HT-29 (cell line): ENCODE measurements at regions not wholly inside any gene's neighbourhood (a gene's known extent, or its start where the extent isn't known, plus 50 kb on each side); places are given as distances from the start of the nearest gene placed in this dataset.

Experiments
- DNase-seq: peaks from one replicate; pipeline ENCODE4 v3.0.0-alpha.2; 2015; ENCODE audit warnings: low spot score

GRCh38 chr9:17018540-17019196, 116.2 kb upstream of the CNTLN start:
- no peak for DNase-seq

- DNase-seq = no peak
These were observed 116.8 kb upstream of the CNTLN start for GRCh38 chr9:17017931-17018491.

DNA sequence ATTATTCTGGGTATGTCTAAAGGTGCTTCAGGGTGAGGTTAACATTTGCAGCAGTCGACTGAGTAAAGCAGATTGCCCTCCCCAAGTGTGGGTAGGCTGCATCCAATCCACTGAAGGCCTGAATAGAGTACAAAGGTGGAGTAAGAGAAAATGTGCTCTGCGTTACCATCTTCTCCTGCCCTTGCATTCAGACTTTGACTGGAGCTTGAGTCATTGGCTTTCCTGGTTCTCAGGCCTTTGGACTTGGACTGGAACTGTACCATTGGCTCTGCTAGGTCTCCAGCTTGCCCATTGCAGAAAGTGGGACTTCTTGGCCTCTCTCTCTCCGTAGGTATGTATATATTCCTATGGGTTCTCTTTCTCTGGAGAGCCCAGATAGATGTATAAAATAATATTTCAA, 120.9 kb upstream of the CNTLN start:
- no peak for DNase-seq

GRCh38 chr9:17013010-17013409, 121.8 kb upstream of the CNTLN start:
- no peak for DNase-seq

DNA sequence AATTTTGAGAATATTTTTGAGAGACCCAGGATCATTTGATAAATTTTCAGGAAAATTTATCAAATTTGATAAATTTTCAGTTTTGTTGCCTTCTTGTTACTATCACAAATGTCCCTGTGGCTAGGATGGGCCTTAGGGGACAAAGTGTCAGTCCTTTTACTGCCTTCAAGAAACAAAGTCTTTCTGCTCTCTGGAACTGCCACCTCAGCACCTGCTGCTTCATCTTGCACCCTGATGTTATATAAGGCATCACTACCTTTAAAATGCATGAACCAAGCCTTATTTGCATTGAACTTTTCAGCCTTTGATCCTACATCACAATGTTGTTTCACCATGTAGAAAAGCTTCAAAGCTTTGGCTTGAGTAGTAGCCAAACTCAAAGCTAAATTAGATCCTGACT, 123.0 kb upstream of the CNTLN start:
- DNase-seq = no peak

- DNase-seq = no peak
These were observed 125.8 kb upstream of the CNTLN start for GRCh38 chr9:17009071-17009470.

- no peak for DNase-seq
These were observed 129.6 kb upstream of the CNTLN start for GRCh38 chr9:17005056-17005823.

DNA sequence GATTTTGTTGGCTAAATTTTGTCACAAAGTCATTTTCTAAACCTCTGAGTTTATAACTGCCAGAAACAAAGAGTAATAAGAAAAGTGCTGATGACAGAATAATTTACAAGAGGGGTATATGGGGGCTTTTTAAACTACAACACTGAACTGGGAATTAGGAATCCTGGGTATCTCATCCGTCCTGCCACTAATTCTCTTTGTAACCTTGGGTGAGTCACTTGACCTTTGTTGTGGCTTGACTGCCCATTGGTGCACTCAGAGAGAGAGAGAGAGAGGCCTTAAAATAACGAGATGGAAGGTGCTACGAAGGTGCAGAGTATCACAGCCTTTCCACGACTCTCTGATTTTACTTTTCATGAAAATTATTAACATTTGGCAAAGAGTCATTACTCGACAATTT, 130.3 kb upstream of the CNTLN start:
- no peak for DNase-seq

GRCh38 chr9:17003576-17004240, 131.1 kb upstream of the CNTLN start:
- DNase-seq = no peak

- DNase-seq = no peak
These were observed 126.5 kb upstream of the BNC2 start for GRCh38 chr9:16996901-16997491.

DNA sequence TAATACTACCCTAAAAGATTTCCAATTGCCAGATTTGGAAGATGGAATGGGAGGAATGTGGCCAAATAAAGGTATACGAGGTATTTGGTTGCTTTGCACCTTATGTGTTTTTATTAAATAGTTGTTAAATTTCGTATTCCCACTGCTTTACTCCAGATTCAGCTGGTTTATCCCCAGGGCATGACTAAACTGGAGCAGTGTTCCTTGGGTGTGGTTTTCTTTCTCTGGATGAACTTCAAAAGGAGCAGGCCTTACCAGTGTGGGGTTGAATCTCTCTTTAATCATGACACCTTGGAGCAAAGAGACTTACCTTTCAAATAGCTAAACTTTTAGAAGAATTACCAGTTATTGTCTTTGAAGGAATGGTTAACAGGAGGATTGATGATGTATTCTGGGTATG, 121.7 kb upstream of the BNC2 start:
- no peak for DNase-seq

DNA sequence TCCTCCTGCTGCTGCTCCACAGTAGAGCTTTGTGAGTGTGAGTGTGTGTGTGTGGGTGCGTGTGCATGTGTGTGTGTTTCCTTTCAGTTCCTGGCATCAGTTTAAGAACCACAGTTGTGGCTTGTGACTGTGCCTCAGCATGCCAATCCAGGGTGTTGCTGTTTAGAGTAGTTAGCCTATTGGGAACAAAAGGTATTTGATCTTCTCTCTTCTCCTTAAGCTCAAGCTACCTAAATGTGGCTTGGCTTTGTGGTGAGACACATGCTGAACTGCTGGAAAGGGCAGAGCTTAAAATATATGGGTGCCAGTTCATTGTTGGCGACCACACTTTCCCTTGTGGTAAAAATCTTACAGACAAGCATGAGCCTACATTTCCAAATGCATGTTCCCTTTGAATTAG, 116.6 kb upstream of the BNC2 start:
- no peak for DNase-seq

DNA sequence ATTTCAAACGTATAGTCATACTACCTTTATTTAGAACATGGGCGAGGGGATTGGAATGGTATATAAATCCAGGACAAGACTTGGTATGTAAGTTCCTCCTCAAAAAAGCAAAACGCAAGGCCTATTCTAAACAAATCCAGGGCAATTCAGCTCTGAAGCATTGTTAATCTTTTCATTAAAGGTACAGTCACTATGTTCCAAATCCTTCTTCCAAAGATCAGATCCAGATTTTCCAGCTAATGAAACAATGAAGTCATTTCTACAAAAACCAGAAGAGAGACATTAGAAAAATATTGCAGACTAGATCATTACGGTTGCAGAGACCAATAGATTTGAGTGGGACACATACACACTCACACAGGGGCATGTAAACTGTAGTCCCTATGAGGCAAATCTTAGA, 116.1 kb upstream of the BNC2 start:
- no peak for DNase-seq

GRCh38 chr9:16985559-16986348, 115.3 kb upstream of the BNC2 start:
- no peak for DNase-seq

DNA sequence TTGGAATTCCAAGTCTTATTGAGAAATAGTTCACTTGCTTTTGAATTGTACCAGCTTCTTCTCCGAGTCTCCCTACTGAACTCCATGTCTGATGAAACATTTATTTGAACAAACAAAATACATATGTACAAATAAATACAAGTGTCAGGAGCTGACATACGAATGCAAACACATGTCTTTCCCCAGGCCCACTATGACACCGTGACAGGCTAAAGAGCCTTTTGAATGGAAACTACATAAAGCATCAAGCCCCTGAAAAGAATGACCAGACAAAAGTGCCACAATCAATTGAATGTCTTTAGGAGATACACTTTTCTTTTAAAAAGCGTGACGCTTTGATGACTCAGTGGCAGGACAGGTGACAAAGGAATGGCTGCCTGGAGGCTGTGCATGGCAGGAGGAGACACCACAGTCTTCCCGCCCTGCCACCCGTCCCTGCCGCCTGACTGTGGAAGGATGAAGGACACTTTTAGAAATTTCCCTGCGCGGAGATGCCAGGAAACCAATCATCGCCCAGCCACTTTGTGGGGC, 112.4 kb upstream of the BNC2 start:
- no peak for DNase-seq

DNA sequence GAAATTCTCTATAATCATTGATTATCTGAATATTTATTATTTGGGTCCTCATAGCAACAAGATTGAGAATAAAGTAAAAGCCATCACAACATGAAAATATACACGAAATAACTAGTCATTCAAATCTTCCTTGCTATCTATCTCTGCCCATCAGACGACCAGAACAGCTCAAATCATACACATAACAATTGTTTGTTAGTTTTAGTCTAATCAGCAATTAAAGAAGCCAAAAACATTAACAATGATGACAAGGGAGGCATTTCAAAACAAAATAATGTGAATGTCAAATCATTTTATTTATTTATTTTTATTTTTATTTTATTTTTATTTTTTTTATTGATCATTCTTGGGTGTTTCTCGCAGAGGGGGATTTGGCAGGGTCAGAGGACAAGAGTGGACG, 106.0 kb upstream of the BNC2 start:
- no peak for DNase-seq

DNA sequence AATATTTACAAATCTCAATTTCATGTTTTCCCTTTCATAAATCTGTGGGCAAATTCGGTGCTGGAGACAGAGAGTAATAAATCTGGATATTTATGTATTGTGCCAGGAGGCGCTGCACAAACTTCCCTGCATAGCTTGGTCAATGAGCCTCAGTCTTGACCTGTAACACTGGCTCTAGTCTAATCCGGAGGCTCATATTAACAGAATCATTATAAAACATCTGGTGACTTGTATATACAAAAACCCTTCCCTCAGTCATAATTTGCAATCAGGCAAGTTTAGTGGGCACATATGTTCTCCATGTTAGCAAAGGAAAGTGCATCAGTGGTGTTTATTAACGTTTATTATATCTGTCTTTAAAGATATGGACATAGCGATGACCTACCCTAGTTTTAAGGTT, 104.0 kb upstream of the BNC2 start:
- no peak for DNase-seq

DNA sequence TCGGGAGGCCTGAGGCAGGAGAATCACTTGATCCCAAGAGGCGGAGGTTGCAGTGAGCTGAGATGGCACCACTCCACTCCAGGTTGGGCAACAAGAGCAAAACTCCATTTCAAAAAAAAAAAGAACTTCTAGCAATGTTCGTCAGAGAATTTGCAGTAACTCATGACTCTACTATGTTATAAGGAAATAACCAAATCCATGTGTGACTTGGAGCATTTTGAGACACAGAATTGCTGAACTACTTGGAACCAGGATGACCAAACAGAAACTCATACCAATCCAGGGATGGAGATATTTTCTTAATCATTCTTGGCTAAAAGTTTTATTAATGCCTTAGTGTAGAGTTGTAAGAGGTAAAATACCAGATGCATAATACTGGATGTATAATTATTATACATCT, 99.9 kb upstream of the BNC2 start:
- DNase-seq = no peak

DNA sequence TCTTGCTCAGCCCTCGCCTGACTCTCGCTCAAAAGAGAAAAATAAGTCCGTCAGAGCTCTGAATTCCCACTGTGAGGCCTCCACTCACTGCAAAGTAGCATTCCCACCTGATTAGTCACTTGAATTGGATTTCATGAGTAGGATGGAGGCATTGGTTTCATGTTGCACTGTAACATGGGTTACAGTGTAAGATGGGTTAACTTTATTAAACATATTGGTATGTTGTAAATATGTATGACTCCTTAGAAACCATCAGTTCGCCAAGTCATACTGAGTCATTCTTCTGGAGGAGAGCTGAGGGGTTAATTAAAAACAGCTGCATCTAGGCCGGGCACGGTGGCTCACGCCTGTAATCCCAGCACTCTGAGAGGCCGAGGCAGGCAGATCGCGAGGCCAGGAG, 93.8 kb upstream of the BNC2 start:
- no peak for DNase-seq

DNA sequence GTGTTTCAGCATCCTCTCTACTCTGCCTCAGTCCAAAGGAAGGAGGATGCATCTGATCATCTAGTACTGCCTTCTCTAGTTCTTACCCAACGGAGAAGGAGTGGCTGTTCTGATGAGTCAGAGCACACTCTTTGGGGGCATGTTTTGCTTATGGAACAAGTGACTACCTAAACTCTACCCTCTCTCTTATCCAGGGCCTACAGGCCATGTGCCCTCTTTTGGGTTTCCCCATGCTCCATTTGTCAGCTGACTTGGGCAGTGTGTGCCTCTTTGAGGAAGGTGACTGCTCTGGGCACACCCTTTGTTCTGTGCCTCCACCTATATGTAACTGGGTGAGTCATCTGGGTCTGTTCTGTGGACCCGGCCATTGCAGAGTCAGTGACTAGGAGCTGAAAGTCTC, 89.6 kb upstream of the BNC2 start:
- no peak for DNase-seq

GRCh38 chr9:16959391-16959790, 88.9 kb upstream of the BNC2 start:
- DNase-seq = no peak
